CD4-positive, alpha-beta memory T cell (primary cell): ENCODE measurements at regions not wholly inside any gene's neighbourhood (a gene's known extent, or its start where the extent isn't known, plus 50 kb on each side); places are given as distances from the start of the nearest gene placed in this dataset.

ENCODE experiments used
- CTCF ChIA-PET: fragments of 350-600 bp; sonication (Branson Sonifier 250); formaldehyde crosslinking; loops from one replicate; lab custom pipeline; 2021; ENCODE audit warnings: inconsistent platforms; ENCODE audit not compliant: partially characterized antibody; lab: Charles Lee
- POLR2A ChIA-PET: fragments of 350-600 bp; sonication (Branson Sonifier 250); formaldehyde crosslinking; loops from one replicate; lab custom pipeline; 2021; ENCODE audit not compliant: partially characterized antibody; lab: Charles Lee
- DNase-seq, 5 donors: peaks; one replicate each; pipeline versions ENCODE4 v3.0.0 to v3.0.0-alpha.2; 2020 to 2022; ENCODE audit warnings: mixed read lengths in 1 of 5
- H3K27ac ChIP-seq: one replicate; pipeline ENCODE4 v1.7.0; 2013; ENCODE audit warnings: low read depth, low read length
- H3K27me3 ChIP-seq: 2 replicates; pipeline ENCODE4 v1.7.0; 2013; ENCODE audit warnings: mild to moderate bottlenecking, low read length, moderate library complexity; ENCODE audit not compliant: insufficient read depth
- H3K36me3 ChIP-seq: 2 replicates; pipeline ENCODE4 v1.7.0; 2013; ENCODE audit warnings: mild to moderate bottlenecking, low read length, moderate library complexity; ENCODE audit not compliant: insufficient read depth
- H3K4me1 ChIP-seq: 2 replicates; pipeline ENCODE4 v1.7.0; 2013; ENCODE audit warnings: mild to moderate bottlenecking, low read length, moderate library complexity; ENCODE audit not compliant: insufficient read depth
- H3K4me3 ChIP-seq, 2 donors: one replicate each; pipeline ENCODE4 v1.7.0; 2013; ENCODE audit warnings: low read length in 2 of 2, mild to moderate bottlenecking in 1 of 2
- H3K9me3 ChIP-seq, 2 donors: one replicate each; pipeline ENCODE4 v1.7.0; 2013; ENCODE audit warnings: low read length in 2 of 2, control low read depth in 1 of 2; ENCODE audit not compliant: control insufficient read depth in 1 of 2
- H3K27ac Mint-ChIP-seq, 7 donors: one replicate each; pipeline ENCODE4 v1.8.0; 2020 to 2021; ENCODE audit warnings: mixed read lengths in 7 of 7, mild to moderate bottlenecking in 6 of 7, inconsistent platforms in 3 of 7, moderate library complexity in 3 of 7
- H3K27me3 Mint-ChIP-seq, 2 donors: one replicate each; pipeline ENCODE4 v1.8.0; 2020 to 2021; ENCODE audit warnings: mixed read lengths in 2 of 2
- H3K36me3 Mint-ChIP-seq, 2 donors: one replicate each; pipeline ENCODE4 v1.8.0; 2020 to 2021; ENCODE audit warnings: mixed read lengths in 2 of 2, inconsistent platforms in 1 of 2, mild to moderate bottlenecking in 1 of 2
- H3K4me1 Mint-ChIP-seq, 4 donors: one replicate each; pipeline ENCODE4 v1.8.0; 2020 to 2021; ENCODE audit warnings: mixed read lengths in 4 of 4, mild to moderate bottlenecking in 1 of 4
- H3K4me3 Mint-ChIP-seq, 8 donors: one replicate each; pipeline ENCODE4 v1.8.0; 2020 to 2021; ENCODE audit warnings: mixed read lengths in 8 of 8, mild to moderate bottlenecking in 7 of 8, moderate library complexity in 6 of 8, inconsistent platforms in 3 of 8
- H3K9me3 Mint-ChIP-seq, 8 donors: one replicate each; pipeline ENCODE4 v1.8.0; 2020 to 2021; ENCODE audit warnings: mixed read lengths in 8 of 8, mild to moderate bottlenecking in 5 of 8, inconsistent platforms in 3 of 8, moderate library complexity in 1 of 8
- intact Hi-C: fragments of 100-400 bp; cut with micrococcal nuclease; formaldehyde crosslinking; loops from one replicate; pipeline ENCODE4 v1.15.1; 2023

DNA sequence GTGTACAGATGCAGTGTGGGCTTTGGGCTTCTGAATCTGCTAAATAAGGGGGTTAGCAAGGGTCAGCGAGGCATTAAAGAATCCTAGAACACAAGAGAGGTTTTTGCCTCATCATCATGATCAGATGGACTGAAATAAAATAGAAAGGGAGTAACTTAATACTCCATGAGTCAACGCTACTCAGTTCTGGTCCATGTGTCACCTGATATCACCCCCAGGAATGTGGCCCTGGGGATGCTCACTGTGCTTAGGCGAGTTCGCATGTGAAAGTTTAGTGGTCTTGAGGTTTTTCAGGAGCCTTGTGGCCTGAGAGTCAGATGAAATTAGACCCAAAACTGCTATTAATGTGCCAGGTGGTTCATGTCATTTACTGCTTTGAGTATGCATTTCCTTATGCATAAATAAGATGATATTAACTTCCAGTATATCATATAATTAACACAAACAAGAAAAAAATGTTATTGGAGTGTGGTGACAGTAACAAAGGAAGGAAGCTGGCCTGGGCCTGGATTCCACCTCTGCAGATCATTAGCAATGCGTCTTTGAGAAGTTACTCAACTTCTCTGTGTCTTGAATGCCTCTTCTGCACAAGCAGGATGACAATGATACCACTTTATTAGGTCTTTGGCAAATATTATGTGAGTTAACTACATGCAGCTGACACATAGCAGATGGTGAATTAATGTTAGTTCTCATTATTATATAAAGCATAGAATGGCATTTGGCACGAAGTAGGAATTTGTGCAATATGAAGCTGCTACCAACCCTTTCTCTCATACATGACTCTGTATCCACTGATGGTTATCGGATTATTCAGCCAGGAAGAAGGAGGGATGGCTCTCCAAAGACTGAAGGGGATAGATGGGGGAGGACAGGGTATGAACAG, 1272.6 kb downstream of the AACS start:
- peaks cover 0 to 5% (median 0%) of the 10 kb centered on the region in 8 donors for H3K9me3 Mint-ChIP-seq
- POLR2A ChIA-PET = no interaction called here
- H3K4me3 Mint-ChIP-seq = no peak overlapping the region
- H3K36me3 ChIP-seq = no peaks in the 10 kb centered on the region
- intact Hi-C loops = no loop called here
- no peaks in the 10 kb centered on the region for H3K27me3 Mint-ChIP-seq
- no peak overlapping the region for H3K27ac Mint-ChIP-seq
- H3K9me3 ChIP-seq = no peaks in the 10 kb centered on the region
- no peaks in the 10 kb centered on the region for H3K36me3 Mint-ChIP-seq
- H3K4me3 ChIP-seq = no peak overlapping the region
- no peak overlapping the region for H3K27ac ChIP-seq
- CTCF ChIA-PET = no interaction called here
- H3K27me3 ChIP-seq = no peaks in the 10 kb centered on the region
- no peaks in the 10 kb centered on the region for H3K4me1 ChIP-seq
- H3K4me1 Mint-ChIP-seq = no peaks in the 10 kb centered on the region
- DNase-seq = no peak

DNA sequence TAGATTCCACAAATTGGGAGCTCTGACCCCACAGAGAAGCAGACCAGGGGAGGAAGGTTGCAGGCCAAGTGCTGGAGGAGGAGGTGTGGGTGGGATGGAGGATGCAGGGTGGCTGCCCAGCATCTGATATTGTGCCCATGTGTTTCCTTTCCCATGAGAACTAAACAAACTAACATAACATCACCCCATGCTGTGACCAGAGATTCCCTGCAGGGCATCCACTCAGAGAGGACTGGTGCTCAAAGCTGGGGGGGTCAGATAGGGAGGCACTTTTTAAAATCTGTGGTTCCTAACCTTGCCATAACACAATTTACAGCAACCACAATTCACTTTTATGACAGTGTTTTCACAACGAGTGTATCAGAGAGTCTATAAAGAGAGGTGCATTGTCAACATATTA, 1277.6 kb downstream of the AACS start:
- intact Hi-C loops = no loop called here
- CTCF ChIA-PET = no interaction called here
- DNase-seq = no peak

DNA sequence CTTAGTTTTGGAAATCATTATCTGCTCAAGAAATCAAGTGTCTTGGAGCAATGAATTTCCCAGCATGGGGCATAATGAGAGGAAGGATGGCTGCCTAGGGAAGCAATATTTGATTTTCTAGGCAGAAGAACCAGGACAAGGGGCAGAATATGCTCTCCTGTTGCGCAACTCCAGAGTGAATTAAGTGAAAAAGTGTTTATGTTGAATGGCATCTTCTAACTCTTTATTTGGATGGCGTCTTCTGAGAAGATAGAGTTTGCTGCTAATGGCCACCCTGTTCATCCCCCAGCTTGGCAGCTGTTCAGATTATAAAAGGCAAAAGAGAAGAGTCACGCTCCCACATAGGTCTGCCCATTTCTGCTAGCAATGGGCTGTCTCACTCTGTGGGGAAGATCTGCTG, 1278.1 kb downstream of the AACS start:
- CTCF ChIA-PET = no interaction called here
- no peaks in the 10 kb centered on the region for H3K27me3 ChIP-seq
- POLR2A ChIA-PET = no interaction called here
- Mint-ChIP-seq H3K27me3 (no peaks in the 10 kb centered on the region), H3K27ac (no peak overlapping the region), H3K36me3 (no peaks in the 10 kb centered on the region), H3K4me3 (no peak overlapping the region), H3K4me1 (peaks cover 0 to 5% (median under 1%) of the 10 kb centered on the region in 4 donors), H3K9me3 (peaks cover 0 to 9% (median 0%) of the 10 kb centered on the region in 8 donors)
- no peaks in the 10 kb centered on the region for H3K4me1 ChIP-seq
- no peak for DNase-seq
- no peaks in the 10 kb centered on the region for H3K9me3 ChIP-seq
- H3K27ac ChIP-seq = no peak overlapping the region
- no peaks in the 10 kb centered on the region for H3K36me3 ChIP-seq
- intact Hi-C loops = no loop called here
- H3K4me3 ChIP-seq = no peak overlapping the region

More for the DNA sequence above, 1277.6 kb downstream of the AACS start:
- H3K27ac ChIP-seq = no peak overlapping the region
- H3K36me3 ChIP-seq = no peaks in the 10 kb centered on the region
- peak overlapping the region in 1 of 7 donors; percentile 59 for H3K27ac Mint-ChIP-seq
- no peaks in the 10 kb centered on the region for H3K27me3 Mint-ChIP-seq
- no peaks in the 10 kb centered on the region for H3K27me3 ChIP-seq
- no peak overlapping the region for H3K4me3 ChIP-seq
- POLR2A ChIA-PET = no interaction called here
- H3K4me1 ChIP-seq = no peaks in the 10 kb centered on the region
- H3K9me3 ChIP-seq = no peaks in the 10 kb centered on the region
- peaks cover 0 to 9% (median 0%) of the 10 kb centered on the region in 8 donors for H3K9me3 Mint-ChIP-seq
- no peak overlapping the region for H3K4me3 Mint-ChIP-seq
- no peaks in the 10 kb centered on the region for H3K36me3 Mint-ChIP-seq
- H3K4me1 Mint-ChIP-seq = peaks cover 0 to 5% (median under 1%) of the 10 kb centered on the region in 4 donors

DNA sequence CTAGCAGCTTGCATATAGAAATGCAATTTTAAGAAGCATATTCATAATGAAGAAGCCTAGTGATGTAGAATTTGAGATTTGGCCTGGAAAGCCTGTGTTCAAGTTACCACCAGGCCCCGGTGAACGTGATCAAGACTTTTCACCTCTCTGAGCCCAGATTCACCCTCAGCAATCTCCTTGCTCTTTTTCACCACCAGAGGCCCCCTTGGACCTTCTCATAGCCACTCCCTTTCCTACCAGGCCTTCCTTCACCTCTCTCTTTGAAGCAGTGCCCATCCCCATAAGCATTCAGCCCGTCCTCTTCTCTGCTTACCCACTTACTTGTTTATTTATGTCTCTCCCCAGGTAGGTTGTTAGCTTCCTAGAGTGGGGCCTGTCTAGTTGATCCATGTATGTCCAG, 1280.9 kb downstream of the AACS start:
- intact Hi-C loops = loop anchor here (2.0 kb wide), 1 partner anchor 529 kb away; no protein-coding TSS in a partner anchor
- H3K9me3 Mint-ChIP-seq = peaks cover 0 to 7% (median 1%) of the 10 kb centered on the region in 8 donors
- POLR2A ChIA-PET = no interaction called here

DNA sequence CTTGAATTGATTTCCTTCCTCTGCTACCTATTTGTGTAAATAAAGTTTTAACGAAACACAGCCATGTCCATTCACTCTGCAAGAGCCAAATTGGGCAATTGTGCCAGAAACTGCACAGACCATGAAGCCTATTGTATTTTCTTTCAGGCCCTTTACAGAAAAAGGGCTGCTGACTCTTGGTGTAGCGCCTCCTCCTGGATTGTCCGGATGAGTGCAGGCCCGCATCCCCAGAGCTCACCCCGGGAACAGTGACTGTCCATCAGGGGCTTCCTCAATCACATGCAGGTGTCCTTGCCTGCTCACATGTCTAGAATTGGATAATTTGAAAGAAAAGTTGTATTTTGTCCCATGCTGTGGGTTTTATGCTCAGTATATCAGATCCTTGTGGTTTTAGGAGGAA, 1282.2 kb downstream of the AACS start:
- no peaks in the 10 kb centered on the region for H3K27me3 Mint-ChIP-seq
- H3K4me1 Mint-ChIP-seq = peaks cover 0 to 5% (median under 1%) of the 10 kb centered on the region in 4 donors
- no peaks in the 10 kb centered on the region for H3K36me3 Mint-ChIP-seq
- Histone ChIP-seq H3K4me1 (no peaks in the 10 kb centered on the region), H3K27me3 (no peaks in the 10 kb centered on the region), H3K36me3 (no peaks in the 10 kb centered on the region), H3K4me3 (no peak overlapping the region), H3K27ac (no peak overlapping the region), H3K9me3 (no peaks in the 10 kb centered on the region)
- intact Hi-C loops = loop anchor here (2.0 kb wide), 1 partner anchor 527 kb away; no protein-coding TSS in a partner anchor
- POLR2A ChIA-PET = no interaction called here
- no peak for DNase-seq
- peaks cover 0 to 5% (median 1%) of the 10 kb centered on the region in 8 donors for H3K9me3 Mint-ChIP-seq
- CTCF ChIA-PET = no interaction called here
- H3K27ac Mint-ChIP-seq = no peak overlapping the region
- H3K4me3 Mint-ChIP-seq = no peak overlapping the region

More for the DNA sequence above, 1280.9 kb downstream of the AACS start:
- Mint-ChIP-seq H3K27me3 (no peaks in the 10 kb centered on the region), H3K36me3 (no peaks in the 10 kb centered on the region), H3K4me1 (peaks cover 0 to 5% (median under 1%) of the 10 kb centered on the region in 4 donors), H3K4me3 (no peak overlapping the region), H3K27ac (no peak overlapping the region)
- Histone ChIP-seq H3K9me3 (no peaks in the 10 kb centered on the region), H3K4me3 (no peak overlapping the region), H3K36me3 (no peaks in the 10 kb centered on the region), H3K4me1 (no peaks in the 10 kb centered on the region), H3K27ac (no peak overlapping the region), H3K27me3 (no peaks in the 10 kb centered on the region)
- CTCF ChIA-PET = no interaction called here
- DNase-seq = no peak

DNA sequence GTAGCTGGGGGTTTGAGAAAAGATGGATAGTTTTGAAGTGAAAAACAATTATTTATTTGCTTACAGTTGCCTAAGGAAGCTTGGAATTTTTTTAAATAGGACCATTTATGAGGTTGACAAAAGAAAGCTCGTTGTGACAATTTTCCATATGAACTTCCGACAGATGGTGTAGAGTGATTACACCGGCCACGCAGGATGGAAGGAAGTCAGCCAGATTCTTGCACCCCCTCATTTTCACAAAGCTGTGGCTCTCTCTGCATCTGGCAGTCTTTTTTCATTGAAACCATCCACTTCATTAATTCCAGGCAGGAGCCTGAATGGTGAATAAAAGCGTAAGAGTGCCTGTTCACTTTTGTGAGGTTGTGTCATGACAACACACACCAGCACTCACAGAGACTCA, 1284.1 kb downstream of the AACS start:
- Mint-ChIP-seq H3K27ac (no peak overlapping the region), H3K9me3 (peaks cover 0 to 5% (median 3%) of the 10 kb centered on the region in 8 donors), H3K4me1 (peaks cover 0 to 5% (median under 1%) of the 10 kb centered on the region in 4 donors), H3K27me3 (no peaks in the 10 kb centered on the region), H3K4me3 (no peak overlapping the region), H3K36me3 (no peaks in the 10 kb centered on the region)
- Histone ChIP-seq H3K4me1 (no peaks in the 10 kb centered on the region), H3K36me3 (no peaks in the 10 kb centered on the region), H3K27me3 (no peaks in the 10 kb centered on the region), H3K9me3 (no peaks in the 10 kb centered on the region), H3K27ac (no peak overlapping the region), H3K4me3 (no peak overlapping the region)
- intact Hi-C loops = no loop called here
- ChIA-PET CTCF (no interaction called here), POLR2A (no interaction called here)
- DNase-seq = no peak

DNA sequence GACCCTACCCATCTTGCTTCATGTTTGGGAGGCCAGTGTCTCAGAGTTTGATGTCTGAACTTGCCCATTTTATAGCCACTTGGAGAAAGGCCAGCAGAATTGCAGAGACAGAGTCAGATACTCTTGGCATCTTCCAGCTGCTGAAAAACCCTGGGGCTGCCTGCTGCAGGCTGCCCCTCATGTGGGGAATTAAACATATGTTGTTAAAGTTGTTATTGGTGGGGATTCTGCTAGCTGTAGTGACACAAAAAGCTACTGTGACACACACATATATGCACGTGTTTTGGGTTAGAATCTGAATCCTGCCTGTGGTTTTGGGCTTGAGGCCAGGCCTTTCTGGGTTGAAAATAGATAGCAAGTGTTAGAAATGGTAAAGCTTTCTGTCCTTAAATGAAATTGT, 1288.4 kb downstream of the AACS start:
- intact Hi-C loops = no loop called here
- H3K4me1 Mint-ChIP-seq = no peaks in the 10 kb centered on the region

More for the DNA sequence above, 1288.4 kb downstream of the AACS start:
- H3K9me3 ChIP-seq = no peaks in the 10 kb centered on the region
- peaks cover 0 to 13% (median 4%) of the 10 kb centered on the region in 8 donors for H3K9me3 Mint-ChIP-seq
- H3K4me3 Mint-ChIP-seq = no peak overlapping the region
- no peaks in the 10 kb centered on the region for H3K4me1 ChIP-seq
- H3K27ac Mint-ChIP-seq = no peak overlapping the region
- no peak overlapping the region for H3K4me3 ChIP-seq
- no peaks in the 10 kb centered on the region for H3K36me3 Mint-ChIP-seq
- H3K27me3 ChIP-seq = no peaks in the 10 kb centered on the region
- H3K27ac ChIP-seq = no peak overlapping the region
- H3K36me3 ChIP-seq = no peaks in the 10 kb centered on the region
- no peak for DNase-seq
- CTCF ChIA-PET = no interaction called here
- POLR2A ChIA-PET = no interaction called here
- no peaks in the 10 kb centered on the region for H3K27me3 Mint-ChIP-seq
